A549 (cell line): ENCODE measurements at regions not wholly inside any gene's neighbourhood (a gene's known extent, or its start where the extent isn't known, plus 50 kb on each side); places are given as distances from the start of the nearest gene placed in this dataset.

Experiments used
- ATAC-seq, 2 experiments: fragments of 200-7000 bp in 1 of 2; fragments of >200 bp in 1 of 2; cut with Nextera tagmentation in 1 of 2; cut with Tn5 transposase in 1 of 2; 3 replicates each; pipeline versions ENCODE4 v1.8.0 to v1.9.1; 2018 to 2020; ENCODE audit warnings: mild to moderate bottlenecking in 1 of 2, moderate library complexity in 1 of 2
- CTCF ChIA-PET: fragments of 300-600 bp; sonication (Branson Sonifier 250); formaldehyde crosslinking; extraction: SDS; loops from one replicate; lab custom pipeline; 2021; ENCODE audit warnings: antibody characterized with exemption, inconsistent platforms; lab: Yijun Ruan, JAX
- POLR2A ChIA-PET: fragments of 350-600 bp; formaldehyde crosslinking; extraction: SDS; loops from one replicate; lab custom pipeline; 2021; ENCODE audit warnings: antibody characterized with exemption, inconsistent platforms; lab: Yijun Ruan, JAX
- DNase-seq, 2 experiments: peaks; one replicate each; pipeline versions ENCODE4 v3.0.0 to v3.0.0-alpha.2; 2011 to 2016; ENCODE audit warnings: low read depth in 1 of 2, low spot score in 1 of 2
- FAIRE-seq: peaks from 2 replicates; lab custom pipeline; 2011; peaks lifted over from hg19 to GRCh38; lab: Jason Lieb, UNC
- H3K27ac ChIP-seq, 2 experiments: fragments of >200 bp; sonication (Bioruptor Twin); formaldehyde crosslinking; 3 replicates each; pipeline ENCODE4 v1.5.1; 2016 to 2017
- H3K4me1 ChIP-seq: fragments of >200 bp; sonication (Bioruptor Twin); formaldehyde crosslinking; 3 replicates; pipeline ENCODE4 v1.6.1; 2016
- H3K4me2 ChIP-seq: fragments of >200 bp; sonication (Bioruptor Twin); formaldehyde crosslinking; 3 replicates; pipeline ENCODE4 v1.6.1; 2016
- H3K4me3 ChIP-seq: fragments of >200 bp; sonication (Bioruptor Twin); formaldehyde crosslinking; 3 replicates; pipeline ENCODE4 v1.5.1; 2016
- H3K9me3 ChIP-seq: fragments of >200 bp; sonication (Bioruptor Twin); formaldehyde crosslinking; 3 replicates; pipeline ENCODE4 v1.6.1; 2016
- ATOH8 ChIP-seq: fragments of 250-450 bp; sonication (Bioruptor Pico); IDR thresholded peaks from 2 replicates; pipeline ENCODE4 v1.5.0; 2020; ENCODE audit warnings: low read depth, mild to moderate bottlenecking, moderate library complexity
- BCL3 ChIP-seq: fragments of >200 bp; sonication (Bioruptor Twin); formaldehyde crosslinking; IDR thresholded peaks from 3 replicates; pipeline ENCODE4 v1.6.1; 2016
- BHLHE40 ChIP-seq: IDR thresholded peaks from 2 replicates; pipeline ENCODE4 v1.6.1; 2012; ENCODE audit warnings: low read depth, low read length, inconsistent platforms
- CBX8 ChIP-seq: fragments of 200-600 bp; sonication (generic); IDR thresholded peaks from 2 replicates; pipeline ENCODE4 v1.6.1; 2016
- CHD2 ChIP-seq: fragments of 150-350 bp; IDR thresholded peaks from 2 replicates; pipeline ENCODE4 v1.6.1; 2014; ENCODE audit warnings: low read length; ENCODE audit not compliant: partially characterized antibody
- E2F6 ChIP-seq: IDR thresholded peaks from 2 replicates; pipeline ENCODE4 v1.6.1; 2012; ENCODE audit warnings: low read depth, borderline replicate concordance
- EHF ChIP-seq: fragments of 250-450 bp; sonication (Bioruptor Pico); IDR thresholded peaks from 2 replicates; pipeline ENCODE4 v1.5.0; 2020; ENCODE audit warnings: mild to moderate bottlenecking
- EHMT2 ChIP-seq: fragments of 200-600 bp; sonication (generic); IDR thresholded peaks from 2 replicates; pipeline ENCODE4 v1.6.1; 2016; ENCODE audit warnings: antibody characterized with exemption, low read depth, mild to moderate bottlenecking, moderate library complexity
- ELK1 ChIP-seq: fragments of 150-350 bp; IDR thresholded peaks from 2 replicates; pipeline ENCODE4 v1.6.1; 2014; ENCODE audit warnings: low read depth, mild to moderate bottlenecking, low read length
- EP300 ChIP-seq, 2 experiments: fragments of >200 bp; sonication (Bioruptor Twin); formaldehyde crosslinking; IDR thresholded peaks; 2 replicates in 1 of 2; 3 replicates in 1 of 2; pipeline ENCODE4 v1.6.1; 2016 to 2017
- ESRRA ChIP-seq: fragments of 150-350 bp; IDR thresholded peaks from 2 replicates; pipeline ENCODE4 v1.6.1; 2014; ENCODE audit warnings: mild to moderate bottlenecking, low read length, borderline replicate concordance
- FOSB ChIP-seq: fragments of 250-450 bp; sonication (Bioruptor Pico); IDR thresholded peaks from 2 replicates; pipeline ENCODE4 v1.5.0; 2020; ENCODE audit warnings: mild to moderate bottlenecking, moderate library complexity
- FOXS1 ChIP-seq: fragments of 250-450 bp; sonication (Bioruptor Pico); IDR thresholded peaks from 2 replicates; pipeline ENCODE4 v1.5.0; 2020; ENCODE audit warnings: mild to moderate bottlenecking, moderate library complexity
- GATA3 ChIP-seq: IDR thresholded peaks from 2 replicates; pipeline ENCODE4 v1.6.1; 2012; ENCODE audit warnings: borderline replicate concordance
- HEYL ChIP-seq: fragments of 250-450 bp; sonication (Bioruptor Pico); IDR thresholded peaks from 2 replicates; pipeline ENCODE4 v1.8.0; 2021; ENCODE audit warnings: mild to moderate bottlenecking, moderate library complexity
- HOXB13 ChIP-seq: fragments of 250-450 bp; sonication (Bioruptor Pico); IDR thresholded peaks from 2 replicates; pipeline ENCODE4 v1.5.0; 2020; ENCODE audit warnings: low read depth, mild to moderate bottlenecking, moderate library complexity
- HOXB5 ChIP-seq: fragments of 250-450 bp; sonication (Bioruptor Pico); IDR thresholded peaks from 2 replicates; pipeline ENCODE4 v1.5.0; 2020; ENCODE audit warnings: mild to moderate bottlenecking, moderate library complexity
- JUN ChIP-seq, 2 experiments: fragments of >200 bp; sonication (Bioruptor Twin); formaldehyde crosslinking; IDR thresholded peaks; 2 replicates in 1 of 2; 3 replicates in 1 of 2; pipeline ENCODE4 v1.6.1; 2016 to 2017
- KDM1A ChIP-seq: fragments of 200-600 bp; sonication (generic); IDR thresholded peaks from 2 replicates; pipeline ENCODE4 v1.6.1; 2016; ENCODE audit warnings: low read depth, mild to moderate bottlenecking
- KDM5A ChIP-seq: fragments of 200-600 bp; sonication (generic); IDR thresholded peaks from 2 replicates; pipeline ENCODE4 v1.6.1; 2016; ENCODE audit warnings: antibody characterized with exemption, mild to moderate bottlenecking
- MAX ChIP-seq: IDR thresholded peaks from 2 replicates; pipeline ENCODE4 v1.6.1; 2012
- MAZ ChIP-seq: fragments of 150-350 bp; IDR thresholded peaks from 2 replicates; pipeline ENCODE4 v1.6.1; 2014; ENCODE audit warnings: antibody characterized with exemption, low read depth, low read length, borderline replicate concordance
- MYC ChIP-seq: IDR thresholded peaks from 2 replicates; pipeline ENCODE4 v1.6.1; 2012; ENCODE audit warnings: mild to moderate bottlenecking, inconsistent platforms, low read length, improper control_type of control experiment, borderline replicate concordance
- NFE2L2 ChIP-seq: fragments of 150-350 bp; conservative IDR thresholded peaks from 2 replicates; pipeline ENCODE4 v1.6.1; 2014; ENCODE audit warnings: low read length
- NR3C1 ChIP-seq: fragments of >200 bp; sonication (Bioruptor Twin); formaldehyde crosslinking; IDR thresholded peaks from 3 replicates; pipeline ENCODE4 v1.6.1; 2017
- PBX3 ChIP-seq: IDR thresholded peaks from 2 replicates; pipeline ENCODE4 v1.6.1; 2012
- RAD21 ChIP-seq, 2 experiments: fragments of >200 bp in 1 of 2; sonication (Bioruptor Twin) in 1 of 2; formaldehyde crosslinking in 1 of 2; IDR thresholded peaks in 1 of 2; conservative IDR thresholded peaks in 1 of 2; 2 replicates in 1 of 2; 3 replicates in 1 of 2; pipeline ENCODE4 v1.6.1; 2012 to 2018; ENCODE audit warnings: inconsistent platforms in 1 of 2
- RCOR1 ChIP-seq: fragments of 150-350 bp; IDR thresholded peaks from 2 replicates; pipeline ENCODE4 v1.6.1; 2014; ENCODE audit warnings: antibody characterized with exemption, low read length, low read depth
- RFX5 ChIP-seq: fragments of 450-650 bp; IDR thresholded peaks from 2 replicates; pipeline ENCODE4 v1.7.1; 2014; ENCODE audit warnings: antibody characterized with exemption, mild to moderate bottlenecking, moderate library complexity
- TP53 ChIP-seq: fragments of 250-450 bp; sonication (Bioruptor Pico); IDR thresholded peaks from 2 replicates; pipeline ENCODE4 v1.5.0; 2021; ENCODE audit warnings: mild to moderate bottlenecking, moderate library complexity
- ZFP36 ChIP-seq: fragments of 450-650 bp; IDR thresholded peaks from 2 replicates; pipeline ENCODE4 v1.6.1; 2014; ENCODE audit warnings: borderline replicate concordance; ENCODE audit not compliant: partially characterized antibody
- ZNF302 ChIP-seq: fragments of 250-450 bp; sonication (Bioruptor Pico); IDR thresholded peaks from 2 replicates; pipeline ENCODE4 v1.9.0; 2021; ENCODE audit warnings: inconsistent platforms, mild to moderate bottlenecking, moderate library complexity
- ZSCAN20 ChIP-seq: fragments of 250-450 bp; sonication (Bioruptor Pico); IDR thresholded peaks from 2 replicates; pipeline ENCODE4 v1.8.0; 2022; ENCODE audit warnings: mild to moderate bottlenecking, moderate library complexity
- WGBS: methylation state at CpG from one replicate; pipeline ENCODE4 v1.1.6; 2017; ENCODE audit errors: missing lambda C conversion rate; 5-methylcytosine and 5-hydroxymethylcytosine counted together

- Histone ChIP-seq H3K4me3 (no peak overlapping the region), H3K9me3 (no peaks in the 10 kb centered on the region; the same call in 2 of the 3 replicates), H3K27ac (no peak overlapping the region), H3K4me2 (no peak overlapping the region), H3K4me1 (no peaks in the 10 kb centered on the region)
- POLR2A ChIA-PET: no interaction called here
- FAIRE-seq: no peak
- 0% methylated on average over 1 of the region's 1 CpG for WGBS
- ATAC-seq: no peak
- TF ChIP-seq EHMT2 (no peak), HEYL (no peak), E2F6 (no peak), ZFP36 (no peak), KDM5A (no peak), CBX8 (no peak), PBX3 (no peak), MAZ (no peak), GATA3 (no peak), FOXS1 (CRISPR knock-in tag) (no peak), MAX (no peak), TP53 (no peak), ELK1 (no peak), ZSCAN20 (CRISPR knock-in tag) (no peak), NR3C1 (no peak), NFE2L2 (no peak)
- CTCF ChIA-PET: interaction anchor here (1.2 kb wide), 1 partner anchor 8 kb away, joined by 4 read pairs; no protein-coding TSS in a partner anchor
- DNase-seq: no peak
These were observed 54.7 kb upstream of the CTNNB1 start for GRCh38 chr3:41144631-41145030.

GRCh38 chr3:41148478-41148877 lies 50.8 kb upstream of the CTNNB1 start:
- ATAC-seq (no peak), FAIRE-seq (no peak), DNase-seq (no peak)
- no peaks in the 10 kb centered on the region for H3K4me1 ChIP-seq
- H3K4me3 ChIP-seq: no peak overlapping the region
- no peak overlapping the region for H3K27ac ChIP-seq
- POLR2A ChIA-PET: no interaction called here
- H3K4me2 ChIP-seq: no peak overlapping the region
- no peaks in the 10 kb centered on the region; the same call in 2 of the 3 replicates for H3K9me3 ChIP-seq
- 55% methylated on average over 2 of the region's 2 CpGs for WGBS
- CTCF ChIA-PET: interaction anchor here (0.9 kb wide), 1 partner anchor 72 kb away, joined by 3 read pairs; no protein-coding TSS in a partner anchor
- TF ChIP-seq MAX (no peak), FOSB (CRISPR knock-in tag) (no peak), KDM1A (no peak), RCOR1 (no peak), FOXS1 (CRISPR knock-in tag) (no peak), EP300 (IDR thresholded peaks at IDR 0.05) (no peak)

- DNase-seq: no peak
- H3K4me2 ChIP-seq: no peak overlapping the region
- CTCF ChIA-PET: interaction anchor here (0.9 kb wide), 1 partner anchor 72 kb away, joined by 3 read pairs; no protein-coding TSS in a partner anchor
- TF ChIP-seq BCL3 (no peak), ZSCAN20 (CRISPR knock-in tag) (no peak), MYC (no peak), HOXB13 (no peak), JUN (IDR thresholded peaks at IDR 0.05) (no peak), RCOR1 (no peak), HOXB5 (CRISPR knock-in tag) (no peak), ZNF302 (no peak), ESRRA (no peak), RAD21 (conservative IDR thresholded peaks at IDR 0.05 in 1 of 2, IDR thresholded peaks at IDR 0.05 in 1 of 2) (no peak), ATOH8 (CRISPR knock-in tag) (no peak), CHD2 (no peak), BHLHE40 (no peak), TP53 (no peak), RFX5 (no peak), EHF (CRISPR knock-in tag) (no peak)
These were observed 50.4 kb upstream of the CTNNB1 start for GRCh38 chr3:41148901-41149300.

More at GRCh38 chr3:41148901-41149300, 50.4 kb upstream of the CTNNB1 start:
- Histone ChIP-seq H3K27ac (no peak overlapping the region), H3K4me1 (no peaks in the 10 kb centered on the region), H3K4me3 (no peak overlapping the region), H3K9me3 (no peaks in the 10 kb centered on the region; the same call in 2 of the 3 replicates)
- POLR2A ChIA-PET: no interaction called here
- no peak for ATAC-seq
- no peak for FAIRE-seq
- 62% methylated on average over 4 of the region's 4 CpGs for WGBS
